HTR-8/SVneo (cell line): ENCODE measurements at regions not wholly inside any gene's neighbourhood (a gene's known extent, or its start where the extent isn't known, plus 50 kb on each side); places are given as distances from the start of the nearest gene placed in this dataset.
"Not testable (repeated sequence)": the region's sequence is repeated elsewhere in the genome, so short reads cannot be mapped to it uniquely, and the experiment has no call there.

Experiments used
- DNase-seq: peaks from one replicate; pipeline ENCODE4 v3.0.0; 2011; ENCODE audit warnings: low spot score, mixed read lengths; ENCODE audit not compliant: insufficient read length
- FAIRE-seq: peaks from 2 replicates; lab custom pipeline; 2011; peaks lifted over from hg19 to GRCh38; lab: Jason Lieb, UNC

DNA sequence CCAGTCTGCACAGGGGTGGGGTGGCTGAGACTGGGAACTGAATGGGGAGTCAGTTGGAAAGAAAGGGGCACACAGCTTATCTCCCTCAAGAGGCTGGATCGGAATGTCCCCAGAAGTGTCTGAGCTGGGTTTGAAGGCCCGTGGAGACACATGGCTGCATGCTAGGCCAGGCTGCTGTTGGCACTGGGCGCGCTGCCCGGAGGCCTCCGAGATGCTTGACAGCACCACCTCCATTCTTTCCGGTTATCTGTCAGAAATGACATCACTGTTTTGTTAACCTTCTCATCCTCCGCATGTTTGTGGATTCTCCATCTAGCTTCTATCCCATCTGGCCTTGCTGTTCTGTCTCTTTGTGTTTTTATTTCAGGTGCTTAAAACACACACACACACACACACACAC, 85.5 kb downstream of the APIP start:
- FAIRE-seq (no peak), DNase-seq (no peak)

DNA sequence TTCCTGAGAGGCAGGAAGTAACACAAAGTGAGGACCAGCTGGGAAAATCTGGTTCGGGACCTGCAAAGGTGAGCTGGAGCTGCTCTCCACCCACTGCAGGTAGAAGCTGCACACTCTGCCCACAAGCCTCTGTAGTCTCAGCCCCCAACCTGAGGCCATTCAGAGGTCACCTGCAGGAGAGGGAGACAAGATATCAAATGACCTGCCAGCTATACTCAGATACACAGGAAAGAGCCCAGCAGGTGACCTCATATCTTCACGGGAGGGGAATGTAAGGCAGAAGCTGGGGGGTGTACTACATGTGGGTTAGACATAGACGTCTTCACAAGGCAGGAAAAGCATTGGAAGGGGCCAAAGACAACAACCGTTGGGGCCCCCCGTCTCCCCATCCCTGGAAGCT, 86.1 kb downstream of the APIP start:
- DNase-seq: no peak
- FAIRE-seq: no peak

DNA sequence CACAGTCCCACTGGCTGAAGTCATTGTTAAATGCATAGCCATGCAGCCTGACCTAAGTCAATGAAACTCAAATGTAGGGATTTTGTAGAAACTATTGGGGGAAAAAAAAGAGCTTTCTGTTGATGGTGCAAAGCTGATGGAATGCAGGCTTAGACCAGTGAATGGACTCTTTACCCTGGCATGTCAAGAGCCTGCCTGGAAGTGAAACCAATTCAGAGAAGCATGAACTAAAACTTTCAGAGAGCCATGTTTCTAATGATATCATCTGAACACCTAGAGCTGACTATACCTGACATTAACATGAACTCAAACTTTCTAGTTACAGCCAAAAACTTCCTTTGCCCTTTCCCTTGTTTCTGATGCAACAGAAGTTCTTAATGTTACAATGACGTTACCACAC, 89.0 kb downstream of the APIP start:
- FAIRE-seq (no peak), DNase-seq (no peak)

DNA sequence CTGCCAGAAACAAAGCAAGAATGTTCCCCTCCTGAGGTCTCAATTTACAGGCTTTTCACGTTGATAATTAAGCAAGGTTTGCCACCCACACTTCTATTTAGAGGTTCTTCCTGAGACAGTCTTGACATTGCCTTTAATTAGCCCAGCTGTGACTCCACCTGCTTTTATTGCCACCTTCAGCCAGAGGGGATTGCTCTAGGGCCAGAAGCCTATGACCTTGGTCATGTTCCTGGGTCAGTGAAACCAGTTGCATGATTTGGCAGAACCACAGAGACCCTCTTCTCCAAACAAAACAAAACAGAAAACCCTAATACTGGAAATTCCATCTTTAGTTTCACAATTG, 89.8 kb downstream of the APIP start:
- no peak for DNase-seq
- no peak for FAIRE-seq

DNA sequence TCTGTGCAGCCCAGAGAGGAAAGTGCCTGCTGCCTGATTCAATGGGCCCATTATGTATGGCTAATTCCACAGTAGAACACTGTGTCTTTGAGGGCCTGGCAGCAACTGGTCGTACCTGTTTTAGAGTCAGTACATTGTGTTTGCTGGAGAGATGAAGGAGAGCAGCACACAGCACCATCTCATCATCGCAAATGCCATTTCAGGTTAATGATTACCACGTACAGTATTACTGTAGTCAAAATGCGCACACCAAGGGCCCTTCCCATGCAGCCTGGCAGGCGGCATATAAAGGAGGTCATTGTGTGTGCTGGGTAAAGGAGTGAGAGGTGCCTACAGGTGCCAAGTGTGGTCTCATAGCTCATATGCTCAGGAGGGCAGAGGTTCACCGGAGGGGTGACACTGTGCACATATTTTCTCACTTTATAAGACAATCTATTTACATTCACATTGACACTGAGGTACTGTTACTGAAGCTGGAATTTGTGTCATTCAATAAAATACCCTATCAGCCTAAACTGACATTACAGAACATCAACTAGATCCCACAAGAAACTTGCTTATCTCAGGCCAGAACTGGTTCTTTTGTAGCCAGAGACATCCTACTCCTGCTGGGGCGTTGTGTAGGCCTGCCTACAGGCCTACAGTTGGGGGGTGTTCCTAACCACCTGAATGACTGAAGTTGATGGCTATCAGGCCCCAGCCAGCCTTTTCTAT, 90.4 kb downstream of the APIP start:
- DNase-seq (no peak), FAIRE-seq (no peak)

DNA sequence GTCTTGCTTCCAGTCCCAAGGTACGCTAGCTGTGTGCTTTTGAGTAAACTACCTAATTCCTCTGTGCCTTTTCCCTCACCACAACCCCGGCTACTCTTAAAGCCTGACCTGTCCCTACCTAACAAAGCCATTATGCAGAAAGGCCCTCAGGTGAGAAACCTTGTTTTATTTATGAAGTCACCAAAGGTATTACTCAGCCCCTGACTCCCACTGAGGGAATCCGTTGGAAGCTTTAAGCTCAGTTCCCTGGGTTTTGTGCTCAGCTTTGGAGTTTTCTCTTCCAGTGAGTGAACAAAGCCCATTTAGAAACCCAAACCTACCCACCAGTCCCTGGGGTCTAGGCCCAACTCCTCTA, 90.9 kb downstream of the APIP start:
- no peak for DNase-seq
- FAIRE-seq: no peak

DNA sequence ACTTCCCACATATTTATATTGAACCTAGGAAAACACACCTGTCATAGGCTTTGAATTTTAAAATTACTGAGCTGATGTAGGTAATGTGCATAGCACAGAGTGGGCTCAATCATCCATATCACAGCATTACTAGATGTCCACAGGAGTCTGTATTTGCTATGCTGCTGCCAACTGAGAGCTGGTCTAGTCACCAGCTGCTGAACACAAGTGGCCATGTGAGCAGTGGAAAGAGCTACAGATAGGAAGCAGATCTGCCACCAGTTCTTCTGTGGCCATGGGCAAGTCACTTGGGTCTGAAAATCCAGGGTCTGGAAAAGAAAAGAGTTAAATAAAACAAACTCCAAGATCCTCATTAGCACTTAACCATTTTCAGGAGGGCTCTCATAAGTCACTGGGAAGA, 91.8 kb downstream of the APIP start:
- FAIRE-seq (no peak), DNase-seq (no peak)

DNA sequence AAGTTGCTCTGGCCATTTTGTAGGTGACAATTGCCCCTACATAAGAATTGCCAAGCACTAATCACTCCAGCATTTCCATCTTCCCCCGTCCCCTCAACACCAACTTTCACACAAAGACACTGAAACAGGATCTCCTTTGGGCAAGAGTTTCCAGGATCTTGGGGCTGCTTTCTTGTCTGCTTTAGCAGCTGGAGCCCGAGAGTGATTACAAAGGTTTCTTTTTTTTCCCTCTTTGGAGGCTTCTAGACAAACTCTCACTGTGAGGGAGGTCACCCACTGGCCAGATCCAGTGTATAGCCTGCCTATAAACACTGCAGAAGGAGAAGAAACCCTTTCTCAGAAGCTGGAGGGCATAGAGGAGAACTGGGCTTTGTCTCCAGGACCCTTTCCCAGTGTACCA, 92.5 kb downstream of the APIP start:
- FAIRE-seq (no peak), DNase-seq (no peak)

DNA sequence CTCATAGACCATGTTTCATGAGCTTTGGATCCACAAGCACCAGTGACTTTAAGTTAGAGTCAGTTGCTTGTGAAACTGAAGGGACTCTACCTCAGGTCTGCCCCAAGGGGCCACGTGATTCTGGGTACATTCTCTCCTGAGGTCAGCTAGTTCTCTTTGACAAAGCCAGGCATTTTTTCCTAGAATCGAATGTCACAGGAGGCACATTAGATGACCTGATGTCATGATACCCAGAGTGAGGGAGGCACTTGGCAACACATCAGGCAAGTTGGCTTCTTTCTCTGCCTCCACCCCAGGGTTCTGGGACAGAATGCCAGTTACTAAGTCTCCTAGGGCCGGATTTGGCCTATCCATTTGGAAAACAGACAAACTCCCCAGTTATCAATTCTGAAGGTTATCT, 93.0 kb downstream of the APIP start:
- DNase-seq: no peak
- no peak for FAIRE-seq

DNA sequence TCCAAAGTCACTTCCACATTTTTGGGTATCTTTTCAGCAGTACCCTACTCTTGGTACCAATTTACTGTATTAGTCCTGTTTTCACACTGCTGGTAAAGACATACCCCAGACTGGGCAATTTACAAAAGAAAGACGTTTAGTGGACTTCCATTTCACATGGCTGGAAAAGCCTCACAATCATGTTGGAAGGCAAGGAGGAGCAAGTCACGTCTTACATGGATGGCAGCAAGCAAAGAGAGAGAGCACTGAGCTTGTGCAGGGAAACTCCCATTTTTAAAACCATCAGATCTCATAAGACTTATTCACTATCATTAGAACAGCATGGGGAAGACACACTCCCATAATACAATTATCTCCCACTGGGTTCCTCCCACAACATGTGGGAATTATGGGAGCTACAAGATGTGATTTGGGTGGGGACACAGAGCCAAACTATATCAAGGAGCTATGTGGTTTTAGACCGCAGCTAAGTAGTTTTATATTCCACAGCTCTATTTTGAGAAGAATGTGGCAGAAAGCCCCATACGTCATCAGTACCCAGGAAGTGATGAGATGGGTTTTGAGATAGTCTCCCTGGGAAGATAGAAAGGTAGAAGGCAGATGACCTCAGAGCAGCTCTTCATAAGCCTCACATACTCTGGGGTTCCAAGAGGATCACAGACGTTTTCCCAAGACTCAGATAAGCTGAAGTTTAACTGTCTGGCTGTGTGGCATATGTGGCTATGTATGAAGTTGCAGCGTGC, 96.3 kb downstream of the APIP start:
- DNase-seq: no peak
- no peak for FAIRE-seq

DNA sequence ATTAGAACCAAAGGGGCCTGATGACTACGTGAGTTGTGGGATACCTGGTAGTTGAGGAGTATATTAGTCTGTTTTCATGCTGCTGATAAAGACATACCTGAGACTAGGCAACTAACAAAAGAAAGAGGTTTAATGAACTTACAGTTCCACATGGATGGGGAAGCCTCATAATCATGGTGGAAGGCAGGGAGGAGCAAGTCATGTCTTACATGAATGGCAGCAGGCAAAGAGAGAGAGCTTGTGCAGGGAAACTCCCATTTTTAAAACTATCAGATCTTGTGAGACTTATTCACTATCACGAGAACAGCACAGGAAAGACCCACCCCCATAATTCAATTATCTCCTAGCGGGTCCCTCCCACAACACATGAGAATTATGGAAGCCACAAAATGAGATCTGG, 98.4 kb downstream of the APIP start:
- FAIRE-seq, DNase-seq: not testable (repeated sequence)

DNA sequence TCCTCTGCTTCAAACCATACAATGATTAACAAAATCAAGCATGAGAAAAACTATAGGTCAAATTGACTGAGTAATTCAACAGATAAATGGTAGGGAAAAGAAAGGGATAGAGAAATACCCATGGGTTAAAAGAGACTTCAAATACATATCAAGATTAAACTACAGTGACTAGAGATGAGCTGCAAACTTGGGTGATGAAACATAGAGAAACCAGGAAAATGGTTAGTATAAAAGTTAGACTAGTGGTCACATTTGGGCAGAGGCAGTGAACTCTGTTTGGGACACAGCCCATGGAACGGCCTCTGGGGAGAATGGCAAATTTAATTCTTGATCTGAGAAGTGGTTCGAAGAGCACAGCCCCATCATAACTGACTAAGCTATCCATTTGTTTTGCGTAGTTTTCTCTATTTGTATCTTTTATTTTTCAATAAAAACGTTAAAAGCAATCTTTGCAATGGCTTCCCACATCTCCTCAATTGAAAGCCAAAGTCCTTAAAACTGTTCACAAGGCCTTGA, 99.4 kb downstream of the APIP start:
- no peak for FAIRE-seq
- no peak for DNase-seq

DNA sequence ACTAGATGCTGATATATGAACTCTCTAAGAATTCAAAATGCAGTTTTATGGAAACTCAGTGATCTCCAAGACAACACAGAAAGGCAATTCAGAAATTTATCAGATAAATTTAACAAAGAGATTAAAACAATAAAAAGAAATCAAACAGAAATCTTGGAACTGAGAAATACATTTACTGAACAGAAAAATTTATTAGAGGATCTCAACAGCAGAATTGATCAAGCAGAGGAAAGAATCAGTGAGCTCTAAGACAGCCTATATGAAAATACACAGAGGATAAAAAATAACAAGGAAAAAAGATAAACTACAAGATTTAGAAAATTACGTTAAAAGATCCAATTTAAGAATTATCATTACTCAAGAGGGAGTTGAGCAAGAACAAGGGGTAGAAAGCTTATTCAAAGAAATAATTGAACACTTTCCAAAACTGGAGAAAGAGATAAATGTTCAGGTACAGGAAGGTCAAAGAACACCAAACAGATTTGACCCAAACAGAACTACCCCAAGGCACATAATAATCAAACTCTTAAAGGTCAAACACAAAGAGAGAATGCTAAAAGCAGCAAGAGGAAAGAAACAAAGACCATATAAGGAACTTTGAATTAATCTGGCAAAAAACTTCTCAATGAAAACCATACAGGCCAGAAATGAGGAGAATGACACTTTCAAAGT, 103.1 kb downstream of the APIP start:
- DNase-seq (no peak), FAIRE-seq (no peak)

DNA sequence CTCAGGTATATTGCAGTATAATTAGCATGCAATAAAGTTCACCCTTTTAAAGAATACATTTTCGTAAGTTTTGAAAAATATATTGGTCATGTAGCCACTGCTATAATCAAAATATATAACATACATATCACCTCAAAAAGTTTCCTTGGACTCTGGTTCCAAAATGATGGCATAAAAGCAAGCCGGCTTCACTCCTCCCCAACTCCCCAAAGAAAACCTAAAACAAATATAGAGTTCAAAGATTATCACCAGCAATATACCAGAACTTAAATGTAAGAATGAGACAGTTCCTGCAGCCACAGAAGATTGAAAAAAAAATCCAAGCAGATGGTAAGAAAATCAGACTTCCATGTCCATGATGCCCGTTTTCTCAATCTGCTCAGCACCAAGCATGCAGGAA, 104.3 kb downstream of the APIP start:
- FAIRE-seq: no peak
- no peak for DNase-seq

DNA sequence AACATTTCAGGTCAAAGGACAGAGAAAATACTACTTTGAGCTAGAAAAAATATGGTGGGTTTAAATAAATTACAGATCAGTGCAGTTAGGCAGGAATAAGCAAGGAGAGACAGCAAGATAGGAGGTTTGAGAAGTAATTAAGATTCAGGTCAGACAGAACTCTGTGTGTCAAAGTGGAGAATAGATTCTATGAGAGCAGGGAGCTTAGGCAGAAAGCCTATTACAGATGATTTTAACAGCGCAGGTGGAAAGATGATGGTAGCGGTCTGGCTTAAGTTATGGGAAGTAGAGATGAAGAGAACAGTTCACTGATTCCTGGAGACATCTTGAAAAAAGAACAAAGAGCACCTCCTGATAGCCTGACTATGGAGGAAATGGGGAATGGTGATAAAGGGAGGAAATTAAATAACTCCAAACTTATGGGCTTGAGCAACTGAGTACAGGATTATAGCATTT, 106.0 kb downstream of the APIP start:
- FAIRE-seq (no peak), DNase-seq (no peak)

DNA sequence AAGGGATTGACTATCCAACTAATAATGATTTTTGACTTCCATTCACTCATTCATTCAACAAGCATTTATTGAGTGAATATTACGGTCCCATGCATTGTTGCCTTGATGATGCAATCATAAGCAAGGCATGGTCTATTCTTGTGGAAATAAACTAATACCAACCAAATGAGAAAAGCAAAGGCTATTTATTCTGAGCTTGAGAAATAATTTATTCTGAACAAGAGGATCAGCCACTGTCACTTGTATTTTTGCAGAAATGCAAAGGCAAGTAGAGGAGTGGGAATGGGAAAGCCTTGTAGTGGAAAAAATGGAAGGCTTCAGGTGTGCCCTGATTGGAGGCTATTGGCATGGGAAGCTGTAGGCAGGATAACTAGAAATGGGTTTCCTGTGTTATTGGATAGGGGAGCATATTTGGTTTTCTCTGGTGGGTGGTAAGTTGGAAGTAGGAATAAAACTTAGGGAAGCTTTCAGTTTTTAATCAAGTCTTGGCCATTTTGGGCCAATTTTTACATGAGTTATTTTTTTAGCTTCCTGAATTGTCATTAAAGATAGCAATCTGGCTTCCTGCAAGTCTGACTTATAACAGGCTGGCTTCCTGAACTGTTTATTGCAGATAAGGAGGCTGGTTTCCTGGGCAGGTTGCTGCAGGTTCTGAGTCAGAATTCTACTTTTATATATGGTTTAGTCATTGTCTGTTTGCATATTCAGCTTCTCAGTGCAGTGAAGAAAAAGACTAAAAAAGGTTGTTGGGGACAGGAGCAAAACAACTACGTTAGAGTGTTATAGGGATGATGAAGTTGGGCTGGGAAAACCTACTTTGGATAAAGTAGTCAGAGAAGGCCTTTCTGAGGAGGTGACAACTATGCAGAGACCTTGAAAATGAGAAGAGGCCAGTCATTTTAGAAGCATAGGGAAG, 106.7 kb downstream of the APIP start:
- no peak for DNase-seq
- FAIRE-seq: no peak

DNA sequence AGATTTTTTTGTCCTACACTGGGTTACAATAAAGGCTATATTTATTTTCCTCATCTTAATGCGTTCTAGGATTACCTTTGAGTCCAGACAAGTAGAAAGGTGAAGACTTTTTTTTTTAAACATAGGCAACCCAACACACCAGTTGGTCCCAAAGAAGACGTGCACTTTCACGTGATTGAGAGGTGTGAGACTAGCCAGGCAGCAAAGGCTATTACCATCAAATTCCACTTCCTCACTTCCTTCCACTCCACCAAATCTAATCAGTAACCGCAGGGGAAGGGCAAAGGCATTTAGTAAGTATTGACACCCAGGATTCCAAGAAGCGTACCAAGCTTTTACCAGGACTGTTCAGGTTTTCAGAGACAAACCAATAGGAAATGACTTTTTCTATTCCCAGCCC, 109.3 kb downstream of the APIP start:
- DNase-seq (no peak), FAIRE-seq (no peak)

DNA sequence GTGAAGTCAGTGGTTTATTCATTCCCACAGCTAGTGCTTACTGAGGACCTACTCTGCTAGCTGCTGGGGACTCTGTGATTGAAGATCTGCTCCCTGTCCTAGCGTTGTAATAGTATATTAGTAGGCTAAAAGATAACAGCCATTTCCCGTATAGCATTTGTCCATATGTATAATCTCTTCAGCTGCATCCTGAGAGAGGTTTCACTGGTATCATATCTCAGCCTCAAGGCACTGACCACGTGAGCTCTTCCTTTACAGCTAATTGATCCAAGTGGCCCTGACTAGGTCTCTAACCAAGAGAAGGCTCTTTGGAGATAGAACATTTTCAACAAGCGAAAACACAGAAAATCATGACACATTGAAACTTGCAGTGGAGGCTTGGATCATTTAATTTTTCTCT, 110.2 kb downstream of the APIP start:
- FAIRE-seq (no peak), DNase-seq (no peak)

DNA sequence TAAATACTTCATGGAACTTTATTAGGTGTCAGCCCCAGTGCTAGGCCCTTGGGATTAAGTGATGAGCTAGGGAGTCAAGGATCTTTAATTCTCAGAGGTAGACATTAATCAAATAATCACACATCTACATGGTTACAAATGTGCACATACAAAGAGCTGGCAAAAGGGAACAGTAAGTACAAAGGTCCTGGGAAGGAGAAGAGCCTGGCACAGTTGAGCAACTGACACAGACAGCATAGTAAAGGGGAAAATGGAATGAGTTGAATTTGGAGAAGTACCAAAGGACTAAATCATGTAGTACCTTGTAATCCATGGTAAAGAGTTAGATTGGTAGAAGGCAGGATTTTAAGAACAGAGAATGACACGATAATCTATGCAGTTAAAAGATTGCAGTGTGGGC, 116.3 kb downstream of the APIP start:
- DNase-seq (no peak), FAIRE-seq (no peak)

DNA sequence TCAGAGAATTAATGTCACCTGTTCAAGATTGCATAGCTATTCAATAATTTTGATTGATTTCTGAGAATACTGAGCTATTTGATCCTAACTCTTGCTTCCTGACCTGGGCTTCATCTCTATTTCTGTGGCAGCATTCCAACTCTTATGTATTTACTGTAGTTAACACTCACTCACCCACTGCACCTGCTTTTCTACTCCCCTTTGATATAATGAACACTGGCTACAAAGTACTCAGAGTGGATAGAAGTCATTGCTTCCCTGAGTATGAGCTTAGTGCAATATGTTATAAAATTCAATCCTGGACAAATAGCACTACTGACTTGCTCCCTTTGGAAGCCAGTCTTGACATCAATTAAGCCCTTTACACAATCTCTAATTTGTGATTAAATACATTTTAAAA, 117.2 kb downstream of the APIP start:
- DNase-seq (no peak), FAIRE-seq (no peak)
